H1 (cell line): ENCODE measurements at regions not wholly inside any gene's neighbourhood (a gene's known extent, or its start where the extent isn't known, plus 50 kb on each side); places are given as distances from the start of the nearest gene placed in this dataset.

Source experiments
- CTCF ChIA-PET: fragments of 300-600 bp; sonication (Branson Sonifier 250); formaldehyde crosslinking; loops from one replicate; lab custom pipeline; 2021; ENCODE audit not compliant: partially characterized antibody; lab: Charles Lee
- POLR2A ChIA-PET: fragments of 300-600 bp; sonication (Branson Sonifier 250); formaldehyde crosslinking; loops from one replicate; lab custom pipeline; 2021; ENCODE audit warnings: inconsistent platforms; ENCODE audit not compliant: partially characterized antibody; lab: Charles Lee
- DNase-seq, 2 experiments: peaks; one replicate each; pipeline versions ENCODE4 v3.0.0 to v3.0.0-alpha.2; 2010 to 2022; ENCODE audit warnings: low spot score in 2 of 2, low read depth in 1 of 2, mixed read lengths in 1 of 2
- FAIRE-seq: peaks from 2 replicates; lab custom pipeline; 2011; peaks lifted over from hg19 to GRCh38; lab: Jason Lieb, UNC
- H2AFZ ChIP-seq: 2 replicates; pipeline ENCODE4 v1.8.1; 2012; ENCODE audit warnings: low read length, inconsistent platforms
- H2AK5ac ChIP-seq: 2 replicates; pipeline ENCODE4 v1.6.1; 2013; ENCODE audit warnings: low read depth, low read length
- H2BK120ac ChIP-seq: replicated peaks from 2 replicates; pipeline ENCODE3; 2013; ENCODE audit warnings: low read depth, low read length, inconsistent platforms
- H2BK12ac ChIP-seq: 2 replicates; pipeline ENCODE4 v1.6.1; 2013; ENCODE audit warnings: low read depth, low read length
- H2BK15ac ChIP-seq: 2 replicates; pipeline ENCODE4 v1.6.1; 2013; ENCODE audit warnings: low read length
- H2BK20ac ChIP-seq: 2 replicates; pipeline ENCODE4 v1.6.1; 2013; ENCODE audit warnings: low read length
- H2BK5ac ChIP-seq: 2 replicates; pipeline ENCODE4 v1.6.1; 2013; ENCODE audit warnings: low read depth, low read length
- H3K14ac ChIP-seq: 2 replicates; pipeline ENCODE4 v1.6.1; 2013; ENCODE audit warnings: inconsistent platforms; ENCODE audit not compliant: insufficient read length
- H3K18ac ChIP-seq: 2 replicates; pipeline ENCODE4 v1.6.1; 2013; ENCODE audit warnings: low read length; ENCODE audit errors: extremely low read depth
- H3K23ac ChIP-seq: 2 replicates; pipeline ENCODE4 v1.6.1; 2013; ENCODE audit warnings: inconsistent platforms; ENCODE audit not compliant: insufficient read length
- H3K23me2 ChIP-seq: 2 replicates; pipeline ENCODE4 v1.6.1; 2013; ENCODE audit warnings: low read depth, low read length
- H3K27ac ChIP-seq: 2 replicates; pipeline ENCODE4 v1.6.1; 2011; ENCODE audit warnings: low read depth, low read length, inconsistent platforms
- H3K27me3 ChIP-seq, 4 experiments: replicated peaks in 1 of 4; 1 replicate in 1 of 4; 2 replicates in 3 of 4; pipeline versions ENCODE4 v1.6.1 to v1.8.1; 2011 to 2013; ENCODE audit warnings: low read length in 3 of 4, mild to moderate bottlenecking in 3 of 4, inconsistent platforms in 2 of 4, mixed read lengths in 2 of 4, moderate library complexity in 1 of 4; ENCODE audit not compliant: control insufficient read depth in 3 of 4, insufficient read depth in 3 of 4; ENCODE audit errors: extremely low read depth in 1 of 4
- H3K36me3 ChIP-seq, 4 experiments: 2 replicates each; pipeline versions ENCODE4 v1.6.1 to v1.8.1; 2011 to 2013; ENCODE audit warnings: mild to moderate bottlenecking in 4 of 4, low read length in 3 of 4, moderate library complexity in 2 of 4, control low read depth in 1 of 4, inconsistent platforms in 1 of 4; ENCODE audit not compliant: insufficient read depth in 4 of 4, control insufficient read depth in 2 of 4
- H3K4ac ChIP-seq: replicated peaks from 2 replicates; pipeline ENCODE3; 2013; ENCODE audit warnings: low read length, low read depth, mixed read lengths, inconsistent platforms; ENCODE audit not compliant: insufficient read length
- H3K4me1 ChIP-seq, 4 experiments: replicated peaks in 1 of 4; 1 replicate in 1 of 4; 2 replicates in 3 of 4; pipeline versions ENCODE4 v1.6.1 to v1.8.1; 2011 to 2013; ENCODE audit warnings: low read length in 3 of 4, inconsistent platforms in 2 of 4, mixed read lengths in 1 of 4; ENCODE audit not compliant: insufficient read depth in 4 of 4, control insufficient read depth in 3 of 4
- H3K4me2 ChIP-seq, 2 experiments: 2 replicates each; pipeline versions ENCODE4 v1.6.1 to v1.8.1; 2011 to 2013; ENCODE audit warnings: low read depth in 2 of 2, low read length in 2 of 2, control low read depth in 1 of 2, inconsistent platforms in 1 of 2, mild to moderate bottlenecking in 1 of 2; ENCODE audit not compliant: insufficient read depth in 1 of 2
- H3K4me3 ChIP-seq, 4 experiments: fragments of 200-600, 300-600 bp in 1 of 4; sonication (generic), shearing (Covaris generic), sonication (Bioruptor Twin) in 1 of 4; 2 replicates each; pipeline versions ENCODE4 v1.5.1 to v1.8.1; 2011 to 2016; ENCODE audit warnings: low read length in 4 of 4, low read depth in 3 of 4, control low read depth in 2 of 4, inconsistent platforms in 2 of 4, mild to moderate bottlenecking in 2 of 4, mixed read lengths in 1 of 4, moderate library complexity in 1 of 4; ENCODE audit not compliant: insufficient read depth in 2 of 4; ENCODE audit errors: extremely low read depth in 1 of 4
- H3K56ac ChIP-seq: replicated peaks from 2 replicates; pipeline ENCODE3; 2013; ENCODE audit warnings: low read depth, mild to moderate bottlenecking, mixed read lengths, low read length, inconsistent platforms; ENCODE audit not compliant: insufficient read length
- H3K79me1 ChIP-seq: 2 replicates; pipeline ENCODE4 v1.6.1; 2013; ENCODE audit warnings: low read depth, low read length, control low read depth
- H3K79me2 ChIP-seq, 2 experiments: 2 replicates each; pipeline versions ENCODE4 v1.6.1 to v1.8.1; 2012 to 2013; ENCODE audit warnings: low read length in 2 of 2, mild to moderate bottlenecking in 2 of 2, inconsistent platforms in 1 of 2; ENCODE audit not compliant: insufficient read depth in 2 of 2, control insufficient read depth in 1 of 2
- H3K9ac ChIP-seq, 4 experiments: replicated peaks in 1 of 4; 1 replicate in 1 of 4; 2 replicates in 3 of 4; pipeline versions ENCODE4 v1.6.1 to v1.8.1; 2011 to 2013; ENCODE audit warnings: low read depth in 3 of 4, low read length in 3 of 4, control low read depth in 2 of 4, mild to moderate bottlenecking in 2 of 4, moderate library complexity in 2 of 4, inconsistent platforms in 1 of 4; ENCODE audit errors: extremely low read depth in 1 of 4
- H3K9me3 ChIP-seq, 2 experiments: 2 replicates each; pipeline versions ENCODE4 v1.6.1 to v1.8.1; 2012 to 2013; ENCODE audit warnings: mild to moderate bottlenecking in 2 of 2, moderate library complexity in 2 of 2, control low read depth in 1 of 2, inconsistent platforms in 1 of 2, low read depth in 1 of 2, low read length in 1 of 2, mixed read lengths in 1 of 2; ENCODE audit not compliant: insufficient read depth in 2 of 2
- H4K20me1 ChIP-seq, 2 experiments: replicated peaks in 1 of 2; 2 replicates each; pipeline versions ENCODE3 to v1.8.1; 2011 to 2013; ENCODE audit warnings: inconsistent platforms in 2 of 2, low read length in 2 of 2, mild to moderate bottlenecking in 1 of 2; ENCODE audit not compliant: insufficient read depth in 2 of 2, control insufficient read depth in 1 of 2
- H4K5ac ChIP-seq: 2 replicates; pipeline ENCODE4 v1.6.1; 2013; ENCODE audit warnings: low read length, low read depth, mixed read lengths, inconsistent platforms; ENCODE audit not compliant: insufficient read length
- H4K8ac ChIP-seq: 2 replicates; pipeline ENCODE4 v1.8.0; 2013; ENCODE audit warnings: mild to moderate bottlenecking, moderate library complexity, low read length, inconsistent platforms; ENCODE audit not compliant: insufficient read depth; ENCODE audit errors: extremely low read depth
- H4K91ac ChIP-seq: replicated peaks from 2 replicates; pipeline ENCODE3; 2013; ENCODE audit warnings: low read length, mixed read lengths, inconsistent platforms; ENCODE audit not compliant: insufficient read length
- CBX5 ChIP-seq: fragments of 300-800, 300-1000 bp; sonication (generic); IDR thresholded peaks from 2 replicates; pipeline ENCODE4 v1.7.1; 2016; ENCODE audit warnings: antibody characterized with exemption, low read length, low read depth
- CREB1 ChIP-seq: IDR thresholded peaks from 2 replicates; pipeline ENCODE4 v1.6.1; 2012; ENCODE audit warnings: inconsistent platforms
- CTBP2 ChIP-seq: IDR thresholded peaks from 2 replicates; pipeline ENCODE4 v1.7.0; 2011; ENCODE audit warnings: borderline replicate concordance, mild to moderate bottlenecking, moderate library complexity, mixed read lengths, low read length; ENCODE audit not compliant: insufficient read depth, insufficient read length
- GTF2F1 ChIP-seq: IDR thresholded peaks from 2 replicates; pipeline ENCODE4 v1.6.1; 2012; ENCODE audit warnings: low read depth, low read length, improper control_type of control experiment, borderline replicate concordance
- KDM4A ChIP-seq: IDR thresholded peaks from one replicate; pipeline ENCODE4 v1.7.1; 2012; ENCODE audit warnings: low read depth, mild to moderate bottlenecking, moderate library complexity, low read length, inconsistent platforms; ENCODE audit not compliant: severe bottlenecking
- POLR2AphosphoS5 ChIP-seq: IDR thresholded peaks from 2 replicates; pipeline ENCODE4 v1.6.1; 2011; ENCODE audit warnings: low read depth, low read length
- RNF2 ChIP-seq: fragments of 200-900, 300-1000 bp; sonication (generic); IDR thresholded peaks from 2 replicates; pipeline ENCODE4 v1.7.1; 2016; ENCODE audit warnings: borderline replicate concordance, low read depth, mild to moderate bottlenecking, antibody characterized with exemption, low read length; ENCODE audit not compliant: poor library complexity, severe bottlenecking; ENCODE audit errors: missing control alignments
- RXRA ChIP-seq: IDR thresholded peaks from 2 replicates; pipeline ENCODE4 v1.6.1; 2011; ENCODE audit warnings: low read depth, mild to moderate bottlenecking, low read length, moderate library complexity; ENCODE audit not compliant: insufficient read depth
- SIN3A ChIP-seq, 2 experiments: IDR thresholded peaks in 1 of 2; conservative IDR thresholded peaks in 1 of 2; 2 replicates each; pipeline ENCODE4 v1.6.1; 2011 to 2012; ENCODE audit warnings: low read length in 2 of 2, improper control_type of control experiment in 1 of 2, low read depth in 1 of 2, mild to moderate bottlenecking in 1 of 2
- SIRT6 ChIP-seq: IDR thresholded peaks from one replicate; pipeline ENCODE4 v1.7.1; 2012; ENCODE audit warnings: low read length, inconsistent platforms
- SP2 ChIP-seq: IDR thresholded peaks from 2 replicates; pipeline ENCODE4 v1.6.1; 2012; ENCODE audit warnings: mild to moderate bottlenecking, low read length, inconsistent platforms
- TAF1 ChIP-seq: IDR thresholded peaks from 2 replicates; pipeline ENCODE4 v1.6.1; 2011; ENCODE audit warnings: mild to moderate bottlenecking, low read depth, low read length
- TAF7 ChIP-seq: optimal IDR thresholded peaks from 2 replicates; pipeline ENCODE3; 2011; ENCODE audit warnings: low read depth, mild to moderate bottlenecking, inconsistent platforms, low read length, moderate library complexity, borderline replicate concordance
- WGBS, 2 experiments: shearing (Covaris generic) in 1 of 2; methylation state at CpG; one replicate each; pipeline versions ENCODE4 v1.1.6 to v1.1.7; 2013 to 2015; ENCODE audit warnings: low lambda C conversion rate in 2 of 2, mixed read lengths in 2 of 2, inconsistent platforms in 1 of 2, low coverage in 1 of 2, missing lambda C conversion rate in 1 of 2; ENCODE audit not compliant: insufficient replicate concordance in 2 of 2, insufficient coverage in 1 of 2, insufficient read length in 1 of 2; ENCODE audit errors: extremely low coverage in 1 of 2, missing lambda C conversion rate in 1 of 2; 5-methylcytosine and 5-hydroxymethylcytosine counted together
- TF ChIP-seq, protein P1 (sequence below): IDR thresholded peaks from 2 replicates; pipeline ENCODE4 v1.6.1; 2011; ENCODE audit warnings: low read length, improper control_type of control experiment

GRCh38 chr10:52567247-52567580 lies 205.4 kb downstream of the MBL2 start:
- Histone ChIP-seq H3K4ac (no peak overlapping the region), H4K20me1 (no peaks in the 10 kb centered on the region), H3K27ac (no peak overlapping the region), H2BK20ac (no peak overlapping the region), H3K56ac (no peak overlapping the region), H2BK12ac (no peak overlapping the region), H3K27me3 (no peaks in the 10 kb centered on the region), H3K4me3 (no peak overlapping the region), H3K9ac (no peak overlapping the region), H2BK5ac (no peak overlapping the region), H3K36me3 (no peaks in the 10 kb centered on the region), H3K14ac (no peak overlapping the region), H3K79me2 (no peaks in the 10 kb centered on the region), H4K91ac (no peak overlapping the region), H3K23ac (no peak overlapping the region), H4K5ac (no peak overlapping the region), H3K9me3 (no peaks in the 10 kb centered on the region), H3K4me1 (no peaks in the 10 kb centered on the region), H4K8ac (no peak overlapping the region), H3K18ac (no peak overlapping the region), H3K79me1 (no peaks in the 10 kb centered on the region), H2BK15ac (no peak overlapping the region), H2BK120ac (no peak overlapping the region), H3K23me2 (no peaks in the 10 kb centered on the region), H2AK5ac (no peak overlapping the region), H3K4me2 (no peak overlapping the region), H2AFZ (no peak overlapping the region)
- DNase-seq (no peak), FAIRE-seq (no peak)
- WGBS, 2 experiments = 87% methylated on average over 3 of the region's 3 CpGs; no CpG with 5 or more reads in 1 of the 2 experiments
- TF ChIP-seq CTBP2 (no peak), KDM4A (no peak), TAF1 (no peak), TAF7 (no peak), POLR2AphosphoS5 (no peak), RNF2 (no peak), SP2 (no peak), GTF2F1 (no peak), RXRA (no peak), SIRT6 (no peak), CREB1 (no peak), SIN3A (conservative IDR thresholded peaks at IDR 0.05 in 1 of 2, IDR thresholded peaks at IDR 0.05 in 1 of 2; ENCODE audit: low read depth in 1 of 2, low read length in 2 of 2) (no peak), CBX5 (no peak)
- TF ChIP-seq, protein P1, sequence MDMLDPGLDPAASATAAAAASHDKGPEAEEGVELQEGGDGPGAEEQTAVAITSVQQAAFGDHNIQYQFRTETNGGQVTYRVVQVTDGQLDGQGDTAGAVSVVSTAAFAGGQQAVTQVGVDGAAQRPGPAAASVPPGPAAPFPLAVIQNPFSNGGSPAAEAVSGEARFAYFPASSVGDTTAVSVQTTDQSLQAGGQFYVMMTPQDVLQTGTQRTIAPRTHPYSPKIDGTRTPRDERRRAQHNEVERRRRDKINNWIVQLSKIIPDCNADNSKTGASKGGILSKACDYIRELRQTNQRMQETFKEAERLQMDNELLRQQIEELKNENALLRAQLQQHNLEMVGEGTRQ = no peak
- CTCF ChIA-PET = interaction anchor here (0.6 to 3.8 kb wide), 40 partner anchors 10 to 1541 kb away, joined by 3 to 38 read pairs (median 4); partner anchors contain the start of gene DKK1
- POLR2A ChIA-PET = no interaction called here
